ENCODE measurements at regions not wholly inside any gene's neighbourhood (a gene's known extent, or its start where the extent isn't known, plus 50 kb on each side); places are given as distances from the start of the nearest gene placed in this dataset.

GRCh38 chrX:39416547-39417260 is 615.4 kb downstream of the MID1IP1 start (continued):
- no peak for TF ChIP-seq ATF3 (IDR thresholded peaks at IDR 0.05)

- intact Hi-C loops (cut with micrococcal nuclease) = no loop called here
- no peaks in the 10 kb centered on the region for H3K9me2 ChIP-seq (ENCODE audit: insufficient read depth)
- H3K36me3 ChIP-seq (ENCODE audit: control insufficient read depth in 1 of 2, insufficient read depth in 2 of 2, low read length in 2 of 2) = no peaks in the 10 kb centered on the region
- no TSS peak for BruUV-seq (replicated peaks)
- no peaks in the 10 kb centered on the region; a peak in 1 of 4 replicates for H3K4me1 ChIP-seq (ENCODE audit: control insufficient read depth in 1 of 2, insufficient read depth in 2 of 2, low read length in 2 of 2)
- H3K4me3 ChIP-seq (replicated peaks in 1 of 2; ENCODE audit: low read depth in 1 of 2, low read length in 2 of 2) = no peak overlapping the region
- H3K27ac ChIP-seq (ENCODE audit: low read depth, low read length) = no peak overlapping the region
- CTCF ChIA-PET = no interaction called here
- no peaks in the 10 kb centered on the region for H3K9me3 ChIP-seq (ENCODE audit: control insufficient read depth in 1 of 2, insufficient read depth in 1 of 2, low read depth in 1 of 2, low read length in 2 of 2)
- POLR2A ChIA-PET = no interaction called here
- DNase-seq (ENCODE audit: low read depth, low spot score) = no peak
- no peak for ATAC-seq
- no peak overlapping the region for H3K9ac ChIP-seq (ENCODE audit: low read length)
- RAD21 ChIA-PET (ENCODE audit: low non-redundant PET in 1 of 2, low total read pairs in 2 of 2, uncharacterized antibody in 2 of 2, unreplicated experiment in 2 of 2) = no interaction called here
- no peaks in the 10 kb centered on the region for H3K27me3 ChIP-seq (ENCODE audit: insufficient read depth, low read length)
- H2AFZ ChIP-seq (ENCODE audit: low read depth, low read length, poor library complexity, severe bottlenecking) = no peak overlapping the region
- H3K79me2 ChIP-seq (ENCODE audit: insufficient read depth, low read length) = no peaks in the 10 kb centered on the region
- no peaks in the 10 kb centered on the region for H4K20me1 ChIP-seq (ENCODE audit: insufficient read depth)
- no peak overlapping the region for H3K4me2 ChIP-seq (ENCODE audit: low read length)
- TF ChIP-seq SIN3A (IDR thresholded peaks at IDR 0.05; ENCODE audit: low read depth) = no peak
- TF ChIP-seq ZNF274 (IDR thresholded peaks at IDR 0.05; ENCODE audit: low read depth, low read length) = no peak
- TF ChIP-seq RAD21 (IDR thresholded peaks at IDR 0.05; ENCODE audit: low read depth) = no peak
- TF ChIP-seq CEBPB (IDR thresholded peaks at IDR 0.05; ENCODE audit: low read depth) = no peak
- no peak for TF ChIP-seq YY1 (IDR thresholded peaks at IDR 0.05; ENCODE audit: extremely low read depth, insufficient replicate concordance, low read depth, low read length)
- TF ChIP-seq EZH2phosphoT487 (IDR thresholded peaks at IDR 0.05; ENCODE audit: borderline replicate concordance) = no peak
- no peak for TF ChIP-seq CTCF (IDR thresholded peaks at IDR 0.05 in 2 of 3, conservative IDR thresholded peaks at IDR 0.05 in 1 of 3; ENCODE audit: borderline replicate concordance in 1 of 3, insufficient read depth in 1 of 3, low read depth in 2 of 3, low read length in 2 of 3)
- no peak for TF ChIP-seq POLR2AphosphoS5 (IDR thresholded peaks at IDR 0.05; ENCODE audit: low read depth, low read length)
- TF ChIP-seq TCF7L2 (IDR thresholded peaks at IDR 0.05; ENCODE audit: borderline replicate concordance, extremely low read depth, insufficient read depth, insufficient read length) = no peak
- TF ChIP-seq CBX3 (IDR thresholded peaks at IDR 0.05; ENCODE audit: low read depth) = no peak
- TF ChIP-seq EZH2 (IDR thresholded peaks at IDR 0.05) = no peak
- TF ChIP-seq FOSL1 (IDR thresholded peaks at IDR 0.05; ENCODE audit: low read depth) = no peak
- no peak for TF ChIP-seq JUND (IDR thresholded peaks at IDR 0.05)
- TF ChIP-seq POLR2A (IDR thresholded peaks at IDR 0.05; ENCODE audit: borderline replicate concordance, extremely low read depth, insufficient read depth, insufficient read length) = no peak
- no peak for TF ChIP-seq SP1 (IDR thresholded peaks at IDR 0.05; ENCODE audit: low read depth)
- no peak for TF ChIP-seq REST (IDR thresholded peaks at IDR 0.05; ENCODE audit: low read depth)
- no peak for TF ChIP-seq ZFX (IDR thresholded peaks at IDR 0.05)
- no peak for TF ChIP-seq ZBTB33 (IDR thresholded peaks at IDR 0.05; ENCODE audit: extremely low read depth, insufficient replicate concordance, low read length)
Measured at GRCh38 chrX:39418254-39418704, 617.0 kb downstream of the MID1IP1 start.

Measured in HCT116 (cell line).